ENCODE measurements at regions not wholly inside any gene's neighbourhood (a gene's known extent, or its start where the extent isn't known, plus 50 kb on each side); places are given as distances from the start of the nearest gene placed in this dataset.

- DNase-seq: no peak
These were observed 54.7 kb upstream of the FAM9C start for GRCh38 chrX:13099121-13099520.

GRCh38 chrX:13096728-13097127, 52.3 kb upstream of the FAM9C start:
- no peak for DNase-seq

DNA sequence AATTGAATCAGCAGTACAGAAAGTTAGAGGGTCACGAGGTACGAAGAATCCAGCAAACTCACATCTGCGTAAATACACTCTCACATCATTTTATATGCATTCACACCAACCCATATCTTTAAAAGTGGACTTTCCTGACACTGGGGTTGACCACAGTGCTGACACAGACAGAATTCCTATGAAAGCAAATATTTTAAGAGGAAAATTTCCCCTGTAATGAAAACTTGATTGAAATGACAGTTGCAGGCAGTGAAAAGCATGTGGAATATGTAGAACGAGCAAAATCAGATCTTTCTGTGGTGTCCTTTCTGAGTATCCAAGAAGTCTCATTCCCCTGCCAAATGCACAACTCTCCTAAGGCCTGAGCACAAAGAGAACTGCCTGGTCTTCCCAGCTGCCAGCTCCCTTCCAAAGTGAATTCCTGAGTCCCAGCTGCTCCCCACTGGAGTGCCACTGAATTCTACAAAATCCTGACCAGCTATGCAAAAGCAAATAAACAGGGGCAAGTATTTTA, 50.5 kb upstream of the FAM9C start:
- no peak for DNase-seq

- DNase-seq: no peak
These were observed 50.0 kb upstream of the FAM9C start for GRCh38 chrX:13094374-13094773.
